Globus pallidus (tissue), 1 donor: ENCODE measurements at regions not wholly inside any gene's neighbourhood (a gene's known extent, or its start where the extent isn't known, plus 50 kb on each side); places are given as distances from the start of the nearest gene placed in this dataset.
"Not testable (repeated sequence)": the region's sequence is repeated elsewhere in the genome, so short reads cannot be mapped to it uniquely, and the experiment has no call there.

ENCODE experiments used
- DNase-seq: peaks from one replicate; pipeline ENCODE4 v3.0.0-alpha.2; 2015; ENCODE audit warnings: low spot score

DNA sequence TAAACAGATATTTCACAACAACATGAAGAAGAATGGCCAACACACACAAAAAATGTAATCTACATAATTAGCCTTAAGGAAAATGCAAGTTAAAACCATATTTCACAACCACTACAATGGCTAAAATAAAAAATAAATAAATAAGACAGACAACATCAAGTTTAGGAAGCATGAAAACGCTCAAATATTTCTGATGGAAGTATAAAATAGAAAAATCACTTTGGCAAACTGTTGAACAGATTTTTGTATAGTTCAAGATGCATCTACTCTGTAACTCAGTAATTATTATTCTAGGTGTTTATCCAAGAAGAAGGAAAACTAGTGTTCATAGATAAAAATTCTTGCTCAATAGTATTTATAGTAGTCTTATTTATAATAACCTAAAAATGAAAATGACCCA lies 1410.1 kb upstream of the ADGRB3 start:
- no peak for DNase-seq

DNA sequence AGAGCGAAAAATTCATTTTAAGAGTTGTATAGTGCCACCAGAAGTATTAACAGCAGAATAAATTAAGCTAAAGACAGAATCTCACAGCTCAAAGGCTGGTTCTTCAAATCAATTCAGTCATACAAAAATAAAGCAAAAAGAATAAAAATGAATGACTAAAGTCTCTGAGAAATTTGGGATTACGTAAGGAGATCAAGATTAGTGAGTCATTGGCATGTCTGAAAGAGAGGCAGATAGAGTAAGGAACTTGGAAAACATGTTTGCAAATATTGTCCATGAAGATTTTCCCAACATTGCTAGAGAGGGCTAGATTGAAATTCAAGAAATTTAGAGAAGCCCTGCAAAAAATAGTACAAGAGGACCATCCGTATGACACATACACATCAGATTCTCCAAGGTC lies 1413.9 kb upstream of the ADGRB3 start:
- no peak for DNase-seq

DNA sequence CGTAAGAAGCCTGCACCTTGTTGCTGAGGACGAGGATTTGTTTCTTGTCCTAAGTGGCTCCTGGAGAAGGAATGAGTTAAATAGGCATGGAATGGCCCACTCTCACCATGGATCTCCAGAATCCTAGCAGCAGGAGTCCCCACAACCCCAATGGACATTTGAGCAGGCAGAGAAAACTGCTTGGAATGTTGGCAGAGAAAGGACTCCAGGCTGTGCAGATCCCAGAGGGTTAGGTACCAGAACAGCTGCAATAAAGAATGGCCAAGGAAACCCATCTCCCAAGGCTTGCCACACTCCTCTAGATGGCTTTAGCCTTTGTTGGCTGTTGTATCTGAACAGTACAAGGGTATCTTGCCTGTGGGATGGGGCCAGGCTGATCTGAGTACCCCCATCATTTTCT lies 1415.7 kb upstream of the ADGRB3 start:
- no peak for DNase-seq

GRCh38 chr6:67212584-67212983 lies 1422.5 kb upstream of the ADGRB3 start:
- DNase-seq = no peak

- no peak for DNase-seq
Observed at GRCh38 chr6:67210450-67210849, 1424.6 kb upstream of the ADGRB3 start.

DNA sequence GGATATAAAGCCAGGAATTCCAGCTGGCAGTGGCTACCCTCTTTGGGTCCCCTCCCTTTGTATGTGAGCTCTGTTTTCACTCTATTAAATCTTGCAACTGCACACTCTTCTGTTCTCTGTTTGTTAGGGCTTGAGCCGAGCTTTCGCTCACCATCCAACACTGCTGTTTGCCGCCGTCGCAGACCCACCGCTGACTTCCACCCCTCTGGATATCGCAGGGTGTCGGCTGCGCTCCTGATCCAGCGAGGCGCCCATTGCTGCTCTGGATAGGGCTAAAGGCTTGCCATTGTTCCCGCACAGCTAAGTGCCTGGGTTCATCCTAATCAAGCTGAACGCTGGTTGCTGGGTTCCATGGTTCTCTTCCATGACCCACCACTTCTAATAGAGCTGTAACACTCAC lies 1433.5 kb upstream of the ADGRB3 start:
- DNase-seq = no peak

GRCh38 chr6:67200626-67201403 lies 1434.3 kb upstream of the ADGRB3 start:
- no peak for DNase-seq

- DNase-seq = no peak
Observed at GRCh38 chr6:67199425-67199824, 1435.7 kb upstream of the ADGRB3 start.

- DNase-seq = no peak
Observed at GRCh38 chr6:67190733-67191132, 1444.3 kb upstream of the ADGRB3 start.

DNA sequence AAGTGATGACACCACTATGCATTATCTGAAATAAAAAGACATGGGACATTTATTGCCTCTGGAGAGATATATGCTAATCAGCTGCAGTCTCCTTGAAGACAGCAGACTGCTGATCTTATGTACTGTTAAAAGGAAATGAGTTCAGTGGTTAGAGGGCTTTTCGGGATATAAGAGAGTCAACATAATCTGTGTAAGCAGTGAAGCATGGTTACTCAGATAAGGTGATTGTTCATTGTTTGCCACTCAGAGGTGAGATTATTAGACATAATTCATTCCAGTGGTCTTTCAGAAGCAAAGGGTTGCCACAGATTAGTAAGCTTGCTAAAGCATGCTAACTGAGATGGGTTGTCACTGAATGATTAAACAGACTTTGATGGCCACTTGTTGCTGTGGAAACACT lies 1450.7 kb upstream of the ADGRB3 start:
- DNase-seq = no peak

GRCh38 chr6:67175101-67175500 lies 1460.0 kb upstream of the ADGRB3 start:
- DNase-seq = no peak

GRCh38 chr6:67165606-67166005 lies 1458.6 kb upstream of the EYS start:
- DNase-seq = no peak

GRCh38 chr6:67160820-67161219 lies 1453.8 kb upstream of the EYS start:
- DNase-seq = no peak

GRCh38 chr6:67141005-67141404 lies 1434.0 kb upstream of the EYS start:
- DNase-seq = no peak

DNA sequence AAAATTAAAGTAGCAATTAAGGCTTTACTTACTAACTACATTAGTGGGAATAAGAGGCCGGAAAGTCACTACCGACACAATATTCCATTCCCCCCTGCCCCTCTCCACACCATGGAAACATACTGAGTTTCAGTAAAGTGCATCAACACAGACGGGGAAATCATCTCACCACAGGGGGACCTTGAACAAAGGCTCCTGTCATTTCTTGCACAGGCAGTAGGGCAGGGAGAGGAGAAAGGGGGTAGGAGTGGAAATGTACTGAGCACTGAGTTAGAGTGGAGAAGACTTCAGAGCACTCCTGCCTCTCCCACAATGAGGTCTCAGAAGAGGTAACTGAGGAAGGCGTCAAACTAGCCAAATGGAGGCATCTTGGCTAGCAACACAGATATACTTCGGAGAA lies 1426.9 kb upstream of the EYS start:
- no peak for DNase-seq

GRCh38 chr6:67131827-67132226 lies 1424.8 kb upstream of the EYS start:
- peak; percentile 74 for DNase-seq

- no peak for DNase-seq
Observed at GRCh38 chr6:67129780-67130179, 1422.8 kb upstream of the EYS start.

DNA sequence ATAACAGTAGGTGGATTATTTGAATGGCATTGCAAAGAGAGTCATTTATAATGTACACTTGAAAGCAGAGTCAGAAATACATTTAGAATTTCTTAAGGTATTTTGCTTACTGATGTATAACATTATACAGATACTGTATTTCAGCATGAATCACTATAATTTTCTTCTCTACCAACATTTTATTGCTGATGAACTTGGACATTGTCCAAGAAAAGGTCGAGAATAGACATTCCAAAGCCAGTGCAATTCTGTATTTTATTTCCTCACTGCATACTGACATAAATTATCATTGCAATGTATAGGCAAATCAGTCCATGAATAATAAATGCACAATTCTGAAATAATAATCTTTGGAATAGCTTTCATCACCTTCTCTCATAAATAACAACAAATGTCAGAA lies 1420.0 kb upstream of the EYS start:
- DNase-seq = no peak

- no peak for DNase-seq
Observed at GRCh38 chr6:67121115-67121514, 1414.1 kb upstream of the EYS start.

GRCh38 chr6:67112120-67112519 lies 1405.1 kb upstream of the EYS start:
- no peak for DNase-seq

DNA sequence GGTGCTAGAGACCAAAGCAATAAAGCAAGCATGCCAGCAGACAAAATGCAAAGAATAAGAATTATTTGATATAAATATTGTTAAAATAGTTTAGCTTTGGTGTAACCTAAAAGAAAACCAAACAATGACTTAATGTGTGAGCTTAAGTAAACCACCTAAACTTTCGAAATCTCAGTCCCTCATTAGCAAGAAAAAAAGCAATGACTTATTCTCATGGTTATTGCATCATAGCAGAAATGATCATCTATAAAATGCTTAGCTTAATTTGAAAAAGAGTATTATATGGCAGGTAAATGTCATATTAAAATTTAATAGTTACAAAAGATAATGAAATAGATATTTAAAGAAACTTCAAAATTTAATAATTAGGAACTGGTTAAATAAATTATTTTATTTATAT lies 1395.7 kb upstream of the EYS start:
- DNase-seq = no peak

DNA sequence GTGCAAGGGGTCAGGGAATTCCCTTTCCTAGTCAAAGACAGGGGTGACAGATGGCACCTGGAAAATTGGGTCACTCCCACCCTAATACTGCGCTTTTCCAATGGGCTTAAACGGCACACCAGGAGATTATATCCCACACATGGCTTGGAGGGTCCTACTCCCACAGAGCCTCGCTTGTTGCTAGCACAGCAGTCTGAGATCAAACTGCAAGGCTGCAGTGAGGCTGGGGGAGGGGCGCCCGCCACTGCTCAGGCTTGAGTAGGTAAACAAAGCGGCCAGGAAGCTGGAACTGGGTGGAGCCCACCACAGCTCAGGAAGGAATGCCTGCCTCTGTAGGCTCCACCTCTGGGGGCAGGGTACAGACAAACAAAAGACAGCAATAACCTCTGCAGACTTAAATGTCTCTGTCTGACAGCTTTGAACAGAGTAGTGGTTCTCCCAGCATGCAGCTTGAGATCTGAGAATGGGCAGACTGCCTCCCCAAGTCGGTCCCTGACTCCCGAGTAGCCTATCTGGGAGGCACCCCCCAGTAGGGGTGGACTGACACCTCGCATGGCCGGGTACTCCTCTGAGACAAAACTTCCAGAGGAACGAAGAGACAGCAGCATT lies 1388.7 kb upstream of the EYS start:
- not testable (repeated sequence) for DNase-seq

GRCh38 chr6:67094431-67094946 lies 1387.5 kb upstream of the EYS start:
- DNase-seq = no peak

GRCh38 chr6:67073938-67074337 lies 1366.9 kb upstream of the EYS start:
- no peak for DNase-seq
